ENCODE measurements at regions not wholly inside any gene's neighbourhood (a gene's known extent, or its start where the extent isn't known, plus 50 kb on each side); places are given as distances from the start of the nearest gene placed in this dataset.

- TF ChIP-seq CTCF (IDR thresholded peaks at IDR 0.05) (no peak), POLR2A (IDR thresholded peaks at IDR 0.05) (no peak)
Measured at GRCh38 chr9:84154320-84154719, 173.7 kb downstream of the RMI1 start.
